ENCODE measurements at regions not wholly inside any gene's neighbourhood (a gene's known extent, or its start where the extent isn't known, plus 50 kb on each side); places are given as distances from the start of the nearest gene placed in this dataset.
"Not testable (repeated sequence)": the region's sequence is repeated elsewhere in the genome, so short reads cannot be mapped to it uniquely, and the experiment has no call there.

DNA sequence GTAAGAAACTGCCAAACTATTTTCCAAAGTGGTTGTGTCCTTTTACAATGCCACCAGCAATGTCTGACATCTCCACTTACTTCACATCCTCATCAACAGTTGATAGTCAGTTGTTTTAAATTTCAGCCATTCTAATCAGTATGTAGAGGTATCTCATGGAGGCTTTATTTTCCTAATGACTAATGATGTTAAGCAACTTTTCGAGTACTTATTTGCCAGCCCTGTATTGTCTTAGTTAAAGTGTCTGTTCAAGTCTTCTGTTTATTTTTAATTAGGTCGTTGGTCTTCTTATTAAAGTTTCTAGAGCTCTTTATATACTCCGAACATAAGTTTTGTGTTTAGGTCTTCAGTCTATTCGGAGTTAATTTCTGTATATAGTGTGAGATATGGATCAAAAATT is 54.9 kb upstream of the NBPF12 start:
- not testable (repeated sequence) for DNase-seq (ENCODE audit: low read depth, low spot score)

DNA sequence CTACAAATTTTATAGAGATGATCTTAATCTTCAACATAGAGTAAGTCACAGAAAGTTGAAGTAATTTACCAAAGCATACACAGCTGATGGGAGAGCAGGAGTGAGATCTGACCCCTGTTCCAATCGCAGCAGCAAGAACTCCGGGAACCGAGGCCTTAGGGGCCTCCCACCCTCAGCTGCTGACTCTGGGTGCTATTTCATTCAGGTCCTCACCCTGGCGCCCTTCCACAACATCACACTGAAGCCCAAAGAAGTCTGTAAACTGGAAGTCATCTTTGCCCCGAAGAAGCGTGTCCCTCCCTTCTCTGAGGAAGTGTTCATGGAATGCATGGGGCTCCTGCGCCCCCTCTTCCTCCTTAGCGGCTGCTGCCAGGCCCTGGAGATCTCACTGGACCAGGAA is 57.0 kb upstream of the NBPF12 start:
- DNase-seq (ENCODE audit: low read depth, low spot score), result not testable (repeated sequence)

- DNase-seq (ENCODE audit: low read depth, low spot score), result peak; percentile 0
These were observed 74.3 kb upstream of the NBPF12 start for GRCh38 chr1:146863799-146864319.

DNA sequence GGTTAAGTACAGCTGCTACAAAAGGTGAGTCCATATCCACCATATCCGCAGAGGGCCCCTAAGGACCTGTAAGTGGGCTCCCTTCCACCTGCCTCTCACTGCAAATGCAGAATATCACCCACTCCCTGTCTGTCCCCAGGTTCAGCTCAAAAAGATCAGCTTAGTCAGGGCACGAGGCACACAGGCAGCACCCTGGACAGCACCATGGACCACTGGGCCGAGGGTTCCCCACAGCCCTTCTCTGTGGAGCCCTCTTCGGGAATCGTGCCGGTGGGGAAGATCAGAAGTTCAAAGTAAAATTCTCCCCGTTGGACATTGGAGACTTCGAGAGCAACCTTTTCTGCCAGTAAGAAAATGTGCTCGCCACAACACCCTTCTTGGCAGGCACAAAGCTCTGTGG is 85.0 kb upstream of the NBPF12 start:
- DNase-seq (ENCODE audit: low read depth, low spot score), result peak; percentile 2

GRCh38 chr1:146850352-146850889 is 87.7 kb upstream of the NBPF12 start:
- peak; percentile 42 for DNase-seq (ENCODE audit: low read depth, low spot score)

- DNase-seq (ENCODE audit: low read depth, low spot score), result not testable (repeated sequence)
These were observed 99.4 kb upstream of the NBPF12 start for GRCh38 chr1:146838725-146839124.

DNA sequence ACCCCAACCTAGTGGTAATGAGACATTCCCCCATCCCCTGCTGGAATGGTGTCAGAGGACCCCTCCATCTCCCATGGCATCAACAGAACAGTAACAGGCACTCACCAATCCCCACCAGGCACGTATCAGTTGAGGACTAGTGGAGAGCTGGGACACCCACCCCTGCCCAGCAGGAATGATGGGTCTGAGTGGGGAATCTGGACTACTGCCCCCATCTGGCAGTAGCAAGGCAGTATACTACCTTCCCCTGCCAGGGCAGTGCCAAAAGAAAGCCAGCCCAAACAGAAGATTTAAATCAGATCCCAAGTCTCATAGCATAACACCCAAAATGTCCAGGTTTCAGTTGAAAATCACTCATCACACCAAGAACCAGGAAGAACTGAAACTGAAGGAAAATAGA is 111.2 kb upstream of the NBPF12 start:
- DNase-seq (ENCODE audit: low read depth, low spot score), result not testable (repeated sequence)

- DNase-seq (ENCODE audit: low read depth, low spot score), result not testable (repeated sequence)
These were observed 143.9 kb upstream of the NBPF12 start for GRCh38 chr1:146794236-146794635.

DNA sequence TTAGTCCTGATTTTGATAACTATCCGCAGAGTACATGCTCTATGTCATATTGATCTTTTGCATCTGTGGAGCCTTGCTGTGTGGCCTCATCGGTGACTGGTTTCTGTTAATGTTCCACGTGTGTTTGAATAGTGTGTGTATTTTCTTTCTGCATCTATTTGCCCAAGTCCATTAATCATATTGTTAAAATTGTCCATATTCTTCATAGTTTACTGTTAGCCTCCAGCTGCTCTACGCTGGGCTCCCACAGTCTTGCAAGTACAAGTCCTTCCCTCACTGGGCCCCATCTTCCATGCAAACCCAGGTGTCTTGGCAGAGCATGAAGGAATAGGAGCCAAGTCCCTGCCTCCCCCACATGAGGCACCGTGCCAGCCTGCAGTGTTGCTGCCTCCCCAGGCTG is 145.4 kb upstream of the NBPF12 start:
- DNase-seq (ENCODE audit: low read depth, low spot score), result peak; percentile 7

GRCh38 chr1:146784212-146784940 is 153.7 kb upstream of the NBPF12 start:
- not testable (repeated sequence) for DNase-seq (ENCODE audit: low read depth, low spot score)

- DNase-seq (ENCODE audit: low read depth, low spot score), result not testable (repeated sequence)
These were observed 156.9 kb upstream of the NBPF12 start for GRCh38 chr1:146781235-146781634.

DNA sequence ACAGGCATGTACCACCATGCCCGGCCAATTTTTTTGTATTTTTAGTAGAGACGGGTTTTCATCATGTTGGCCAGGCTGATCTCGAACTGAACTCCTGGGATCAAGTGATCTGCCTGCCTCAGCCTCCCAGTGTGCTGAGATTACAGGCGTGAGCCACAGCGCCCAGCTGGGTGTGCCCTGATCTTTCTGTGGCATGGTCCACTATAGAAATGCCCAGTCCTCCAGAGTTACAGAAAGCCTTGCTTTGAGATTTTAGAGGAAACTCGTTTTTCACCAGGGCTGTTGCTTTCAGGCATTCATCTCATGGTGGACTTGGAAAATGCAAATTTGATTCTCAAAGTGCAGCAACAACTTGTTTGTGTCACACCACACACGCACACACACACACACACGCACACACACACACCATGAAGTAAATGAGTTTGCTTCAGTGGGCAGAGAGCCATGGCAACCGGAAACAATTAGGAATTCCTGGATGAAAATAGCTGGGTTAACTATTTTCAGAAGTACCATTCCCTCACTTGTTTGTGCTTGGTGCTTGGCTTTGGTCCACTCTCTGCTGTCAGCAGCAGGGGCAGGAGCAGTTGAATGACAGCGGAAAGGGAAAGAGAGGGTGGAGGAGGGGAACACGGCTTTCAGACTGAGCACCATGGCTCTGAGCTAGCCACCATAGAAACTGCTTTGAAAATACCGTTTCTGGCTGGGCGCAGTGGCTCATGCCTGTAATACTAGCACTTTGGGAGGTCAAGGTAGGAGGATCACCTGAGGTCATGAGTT is 160.1 kb upstream of the NBPF12 start:
- DNase-seq (ENCODE audit: low read depth, low spot score), result peak; percentile 88

DNA sequence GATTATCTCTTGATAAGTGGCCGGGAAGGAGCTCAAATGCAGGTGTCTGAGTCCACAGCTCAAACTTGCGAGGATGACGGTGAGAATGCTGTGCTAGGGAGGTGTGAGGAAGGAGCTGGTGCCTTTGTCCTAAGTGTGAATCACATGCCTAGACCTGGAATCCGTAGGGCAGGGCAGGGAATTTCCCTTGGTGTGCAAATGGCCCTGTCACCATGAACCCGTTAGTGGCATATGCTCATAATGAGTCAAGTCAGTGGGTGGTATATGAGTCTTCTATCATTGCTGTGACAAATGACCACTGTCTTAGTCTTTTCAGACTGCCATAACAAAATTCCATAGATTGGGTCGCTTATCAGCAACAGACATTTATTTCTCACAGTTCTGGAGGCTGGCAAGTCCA is 163.1 kb upstream of the NBPF12 start:
- not testable (repeated sequence) for DNase-seq (ENCODE audit: low read depth, low spot score)

DNA sequence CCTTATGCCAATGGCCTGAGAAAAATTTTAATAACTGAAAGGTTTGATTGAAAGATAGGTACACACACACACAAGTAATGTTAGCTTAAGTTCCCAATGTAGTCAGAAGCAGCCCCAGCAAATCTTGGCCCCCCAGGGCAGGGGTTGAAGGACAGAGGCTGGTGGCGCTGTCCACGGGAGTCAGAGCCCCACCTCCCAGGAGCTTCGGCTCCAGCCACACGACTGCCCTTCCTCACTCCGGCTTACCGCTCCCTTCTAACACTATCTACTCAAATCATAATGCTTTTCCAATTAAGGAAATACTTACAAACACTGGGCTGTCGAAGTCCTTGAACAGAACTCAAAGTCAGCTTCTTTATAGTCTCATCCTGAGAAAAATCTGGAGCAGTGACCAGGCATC is 163.9 kb upstream of the NBPF12 start:
- DNase-seq (ENCODE audit: low read depth, low spot score), result not testable (repeated sequence)

DNA sequence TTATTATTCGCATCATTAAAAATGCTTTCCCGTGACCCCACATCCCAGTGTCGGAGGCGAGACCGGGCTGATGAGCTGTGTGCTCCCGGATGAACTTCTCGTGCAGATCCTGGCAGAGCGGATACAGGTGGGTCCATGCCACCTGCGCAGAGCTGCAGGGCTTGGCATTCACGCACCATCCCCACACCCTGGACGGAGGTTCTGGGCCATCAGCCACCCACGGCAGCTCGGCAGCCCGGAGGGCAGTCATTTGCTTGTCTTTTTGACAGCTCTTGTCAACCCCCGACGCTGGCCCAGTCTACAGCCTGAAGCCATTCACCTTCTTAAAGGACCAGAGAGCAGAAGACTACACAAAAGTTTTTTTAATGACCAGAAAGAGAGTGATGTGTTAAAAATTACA is 166.7 kb upstream of the NBPF12 start:
- not testable (repeated sequence) for DNase-seq (ENCODE audit: low read depth, low spot score)

- not testable (repeated sequence) for DNase-seq (ENCODE audit: low read depth, low spot score)
These were observed 167.1 kb upstream of the NBPF12 start for GRCh38 chr1:146770998-146771397.

GRCh38 chr1:146763234-146763633 is 174.9 kb upstream of the NBPF12 start:
- DNase-seq (ENCODE audit: low read depth, low spot score), result not testable (repeated sequence)

DNA sequence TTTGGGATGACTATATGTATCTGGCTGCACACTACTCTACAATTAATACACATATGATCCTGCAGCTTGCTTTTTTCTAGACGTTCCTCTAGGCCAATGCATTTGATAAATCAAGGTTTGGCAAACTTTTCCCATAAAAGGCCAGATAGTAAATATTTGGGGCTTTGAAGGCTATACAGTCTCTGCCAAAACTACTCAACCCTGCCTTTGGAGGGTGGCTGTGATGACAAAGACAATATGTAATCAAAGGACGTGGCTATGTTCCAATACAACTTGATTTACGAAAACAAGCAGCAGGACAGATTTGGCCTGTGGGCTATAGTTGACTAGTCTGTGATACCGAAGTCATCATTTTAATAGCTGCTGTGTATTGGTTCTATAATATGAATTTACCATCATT is 181.3 kb upstream of the NBPF12 start:
- not testable (repeated sequence) for DNase-seq (ENCODE audit: low read depth, low spot score)

DNA sequence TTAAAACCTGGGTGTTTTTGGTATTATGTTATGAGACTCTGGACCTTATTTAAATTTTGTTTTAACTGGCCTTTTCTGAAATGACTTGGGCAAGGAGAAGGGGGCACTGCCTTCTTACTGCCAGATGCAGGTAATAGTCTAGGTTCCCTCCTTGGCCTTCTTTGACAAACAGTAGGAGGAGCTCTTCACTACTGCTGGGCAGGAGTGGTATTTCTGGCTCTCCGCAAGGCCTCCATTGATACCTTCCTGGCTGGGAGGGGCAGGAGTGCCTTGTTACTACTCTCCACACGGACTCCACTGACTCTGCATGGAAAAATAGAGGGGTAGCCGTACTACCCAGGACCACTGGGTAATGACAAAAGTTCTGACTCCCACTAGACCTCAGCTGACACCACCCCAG is 189.4 kb upstream of the NBPF12 start:
- not testable (repeated sequence) for DNase-seq (ENCODE audit: low read depth, low spot score)

GRCh38 chr1:146731981-146732680 is 206.0 kb upstream of the NBPF12 start:
- DNase-seq (ENCODE audit: low read depth, low spot score), result not testable (repeated sequence)

GRCh38 chr1:146729642-146730344 is 208.3 kb upstream of the NBPF12 start:
- not testable (repeated sequence) for DNase-seq (ENCODE audit: low read depth, low spot score)
